GM12878 (cell line): ENCODE measurements at regions not wholly inside any gene's neighbourhood (a gene's known extent, or its start where the extent isn't known, plus 50 kb on each side); places are given as distances from the start of the nearest gene placed in this dataset.

Experiments used
- ASH2L ChIP-seq: fragments of 300-600, 200-600 bp; sonication (generic); IDR thresholded peaks from 2 replicates; pipeline ENCODE4 v1.6.1; 2017; ENCODE audit warnings: low read depth, mild to moderate bottlenecking, borderline replicate concordance
- ATF2 ChIP-seq: IDR thresholded peaks from 2 replicates; pipeline ENCODE4 v1.6.1; 2012; ENCODE audit warnings: low read length, inconsistent platforms
- DPF2 ChIP-seq: fragments of 450-650 bp; IDR thresholded peaks from 2 replicates; pipeline ENCODE4 v1.6.1; 2017; ENCODE audit warnings: mild to moderate bottlenecking
- HDAC2 ChIP-seq: fragments of 200-600 bp; sonication (generic); IDR thresholded peaks from 2 replicates; pipeline ENCODE4 v1.6.1; 2017
- NFIC ChIP-seq: IDR thresholded peaks from 2 replicates; pipeline ENCODE4 v1.6.1; 2012; ENCODE audit warnings: low read depth, mild to moderate bottlenecking, inconsistent platforms, low read length, moderate library complexity
- NFYA ChIP-seq: IDR thresholded peaks from 2 replicates; pipeline ENCODE4 v1.6.1; 2011; ENCODE audit warnings: low read depth, mild to moderate bottlenecking, low read length, improper control_type of control experiment, borderline replicate concordance
- PRDM15 ChIP-seq: fragments of 450-650 bp; formaldehyde crosslinking; IDR thresholded peaks from 2 replicates; pipeline ENCODE4 v1.4.0; 2020; ENCODE audit warnings: mild to moderate bottlenecking, moderate library complexity
- RAD21 ChIP-seq: IDR thresholded peaks from 2 replicates; pipeline ENCODE4 v1.6.1; 2011; ENCODE audit warnings: mild to moderate bottlenecking, low read depth, low read length, moderate library complexity; ENCODE audit not compliant: insufficient read depth
- REST ChIP-seq: IDR thresholded peaks from 2 replicates; pipeline ENCODE4 v1.6.1; 2012; ENCODE audit warnings: mild to moderate bottlenecking, low read depth, low read length
- RFX5 ChIP-seq: IDR thresholded peaks from 2 replicates; pipeline ENCODE4 v1.6.1; 2011; ENCODE audit warnings: low read depth, low read length, improper control_type of control experiment
- SREBF1 ChIP-seq: IDR thresholded peaks from 2 replicates; pipeline ENCODE4 v1.6.1; 2012; ENCODE audit warnings: mild to moderate bottlenecking, low read length
- SREBF2 ChIP-seq: IDR thresholded peaks from 2 replicates; pipeline ENCODE4 v1.6.1; 2012; ENCODE audit warnings: mild to moderate bottlenecking, low read length
- TCF3 ChIP-seq: IDR thresholded peaks from 2 replicates; pipeline ENCODE4 v1.6.1; 2012; ENCODE audit warnings: low read depth, mild to moderate bottlenecking, low read length, borderline replicate concordance; ENCODE audit not compliant: insufficient read depth

- TF ChIP-seq ATF2 (no peak), PRDM15 (no peak), TCF3 (no peak), DPF2 (no peak), RFX5 (no peak), NFYA (no peak), HDAC2 (no peak), ASH2L (no peak), REST (no peak), RAD21 (no peak), SREBF2 (no peak), SREBF1 (no peak), NFIC (no peak)
Observed at GRCh38 chr15:79195239-79195638, 87.3 kb upstream of the ANKRD34C start (continued).
